Stimulated activated CD8-positive, alpha-beta memory T cell treated with anti-CD3 and anti-CD28 coated beads, Interleukin-2, amount 100 ng/mL, for 1 hour (primary cell): ENCODE measurements at regions not wholly inside any gene's neighbourhood (a gene's known extent, or its start where the extent isn't known, plus 50 kb on each side); places are given as distances from the start of the nearest gene placed in this dataset.
"Not testable (repeated sequence)": the region's sequence is repeated elsewhere in the genome, so short reads cannot be mapped to it uniquely, and the experiment has no call there.

Source experiments
- DNase-seq, 2 donors: peaks; one replicate each; pipeline ENCODE4 v3.0.0-alpha.2; 2020; ENCODE audit warnings: low read depth in 2 of 2

- DNase-seq: not testable (repeated sequence)
These were observed 101.4 kb upstream of the FAM3C start for GRCh38 chr7:121497545-121497944.

GRCh38 chr7:121494516-121494915, 98.4 kb upstream of the FAM3C start:
- no peak for DNase-seq

GRCh38 chr7:121493553-121493952, 97.4 kb upstream of the FAM3C start:
- DNase-seq: no peak

- no peak for DNase-seq
These were observed 94.2 kb upstream of the FAM3C start for GRCh38 chr7:121490309-121490708.

GRCh38 chr7:121489440-121489839, 93.3 kb upstream of the FAM3C start:
- no peak for DNase-seq

GRCh38 chr7:121488111-121488650, 92.1 kb upstream of the FAM3C start:
- no peak for DNase-seq

- DNase-seq: no peak
These were observed 90.5 kb upstream of the FAM3C start for GRCh38 chr7:121486590-121486989.

GRCh38 chr7:121485467-121486243, 89.5 kb upstream of the FAM3C start:
- no peak for DNase-seq

- no peak for DNase-seq
These were observed 88.1 kb upstream of the FAM3C start for GRCh38 chr7:121484089-121484763.

GRCh38 chr7:121480566-121481335, 84.6 kb upstream of the FAM3C start:
- DNase-seq: no peak

- DNase-seq: no peak
These were observed 84.0 kb upstream of the FAM3C start for GRCh38 chr7:121480058-121480457.

GRCh38 chr7:121479466-121479865, 83.4 kb upstream of the FAM3C start:
- DNase-seq: no peak

GRCh38 chr7:121475806-121476205, 79.7 kb upstream of the FAM3C start:
- DNase-seq: no peak

GRCh38 chr7:121474301-121474673, 78.2 kb upstream of the FAM3C start:
- no peak for DNase-seq

GRCh38 chr7:121473645-121474300, 77.7 kb upstream of the FAM3C start:
- DNase-seq: no peak

GRCh38 chr7:121466455-121466854, 70.3 kb upstream of the FAM3C start:
- DNase-seq: no peak

GRCh38 chr7:121459148-121459547, 63.0 kb upstream of the FAM3C start:
- DNase-seq: no peak

- DNase-seq: no peak
These were observed 60.8 kb upstream of the FAM3C start for GRCh38 chr7:121456785-121457359.

GRCh38 chr7:121456015-121456414, 59.9 kb upstream of the FAM3C start:
- no peak for DNase-seq

- no peak for DNase-seq
These were observed 56.3 kb upstream of the FAM3C start for GRCh38 chr7:121452389-121452788.

GRCh38 chr7:121451367-121452094, 55.4 kb upstream of the FAM3C start:
- DNase-seq: no peak
